Activated naive CD4-positive, alpha-beta T cell treated with anti-CD3 and anti-CD28 coated beads, Interleukin-2, amount 50 U/mL, for 72 hours (primary cell): ENCODE measurements at regions not wholly inside any gene's neighbourhood (a gene's known extent, or its start where the extent isn't known, plus 50 kb on each side); places are given as distances from the start of the nearest gene placed in this dataset.
A peak's percentile ranks its signal among the peaks of the same experiment; 100 is the strongest.

ENCODE experiments used
- ATAC-seq, 2 donors: fragments of 150-1000 bp; cut with Tn5 transposase; 2 replicates each; pipeline ENCODE4 v1.10.0; 2021; ENCODE audit warnings: mild to moderate bottlenecking in 2 of 2, moderate library complexity in 2 of 2
- DNase-seq, 2 donors: peaks; one replicate each; pipeline ENCODE4 v3.0.0; 2021 to 2022; ENCODE audit warnings: low spot score in 2 of 2
- H3K27ac Mint-ChIP-seq, 2 donors: one replicate each; pipeline ENCODE4 v1.8.0; 2022; ENCODE audit warnings: mild to moderate bottlenecking in 2 of 2, mixed read lengths in 2 of 2
- H3K36me3 Mint-ChIP-seq, 2 donors: one replicate each; pipeline ENCODE4 v1.8.0; 2022; ENCODE audit warnings: mixed read lengths in 2 of 2
- H3K9me3 Mint-ChIP-seq, 2 donors: one replicate each; pipeline ENCODE4 v1.8.0; 2022; ENCODE audit warnings: mixed read lengths in 2 of 2

- Mint-ChIP-seq H3K27ac (no peak overlapping the region), H3K9me3 (no peaks in the 10 kb centered on the region), H3K36me3 (no peaks in the 10 kb centered on the region)
- DNase-seq, result no peak
- peak in 1 of 2 donors; percentile 26 for ATAC-seq
These were observed 304.0 kb downstream of the HHIPL2 start for GRCh38 chr1:222243902-222244301.

GRCh38 chr1:222242492-222242891 is 305.4 kb downstream of the HHIPL2 start:
- no peak overlapping the region for H3K27ac Mint-ChIP-seq
- no peak for ATAC-seq
- no peaks in the 10 kb centered on the region for H3K9me3 Mint-ChIP-seq

GRCh38 chr1:222241410-222241809 is 306.5 kb downstream of the HHIPL2 start:
- Mint-ChIP-seq H3K9me3 (no peaks in the 10 kb centered on the region), H3K27ac (no peak overlapping the region), H3K36me3 (no peaks in the 10 kb centered on the region)
- ATAC-seq (no peak), DNase-seq (no peak)

More at GRCh38 chr1:222242492-222242891, 305.4 kb downstream of the HHIPL2 start:
- DNase-seq, result no peak
- H3K36me3 Mint-ChIP-seq, result no peaks in the 10 kb centered on the region

DNA sequence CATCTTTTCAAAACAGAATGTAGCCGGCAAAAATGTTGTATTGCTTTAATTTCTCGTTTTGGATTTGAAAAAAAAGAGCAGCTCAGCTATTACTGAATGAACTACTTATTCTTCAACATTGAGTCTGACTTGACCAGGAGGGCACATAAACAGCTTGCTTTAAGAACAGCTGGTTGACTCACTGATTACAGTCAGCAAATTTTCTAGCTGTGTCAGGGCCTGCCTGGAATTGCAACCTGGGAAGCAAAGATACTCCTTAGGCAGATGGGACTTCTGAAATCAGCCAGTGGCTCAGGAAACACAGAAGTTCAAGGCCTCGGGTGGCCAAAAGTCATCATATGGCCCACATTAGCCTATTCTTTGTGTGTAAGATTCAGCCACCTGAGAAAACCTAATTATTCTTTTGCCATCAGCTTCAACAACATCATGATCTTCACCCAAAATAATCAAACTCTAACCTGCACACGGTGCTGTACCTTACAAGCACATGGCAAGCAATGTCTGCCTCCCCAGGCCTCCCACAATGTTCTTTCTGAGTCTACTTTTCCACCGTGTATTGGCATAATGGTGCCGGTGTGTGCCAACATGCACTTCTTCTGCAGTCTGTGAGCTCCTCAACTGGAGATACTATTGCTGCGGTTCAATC is 307.2 kb downstream of the HHIPL2 start:
- DNase-seq (no peak), ATAC-seq (no peak)
- Mint-ChIP-seq H3K36me3 (no peaks in the 10 kb centered on the region), H3K27ac (no peak overlapping the region), H3K9me3 (no peaks in the 10 kb centered on the region)

DNA sequence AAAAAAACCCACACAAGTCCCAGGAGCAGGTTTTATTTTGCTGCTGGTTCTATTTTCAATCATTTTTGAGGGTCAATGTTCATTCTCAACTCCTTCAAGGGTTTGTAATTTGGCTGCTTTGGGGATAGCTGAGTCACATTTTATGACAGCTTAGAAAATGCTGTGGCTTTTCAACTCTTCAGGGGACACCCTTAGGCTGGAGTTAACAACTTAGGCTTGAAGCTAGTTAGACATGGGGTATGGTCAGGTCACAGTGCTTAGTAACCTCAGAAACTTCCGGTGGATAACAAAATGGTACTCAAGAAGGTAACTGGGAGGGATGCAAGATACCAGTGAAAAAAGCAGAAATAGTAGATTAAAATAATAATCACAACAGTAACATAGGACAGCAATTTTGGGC is 308.8 kb downstream of the HHIPL2 start:
- DNase-seq (no peak), ATAC-seq (no peak)
- Mint-ChIP-seq H3K36me3 (no peaks in the 10 kb centered on the region), H3K9me3 (no peaks in the 10 kb centered on the region), H3K27ac (no peak overlapping the region)

DNA sequence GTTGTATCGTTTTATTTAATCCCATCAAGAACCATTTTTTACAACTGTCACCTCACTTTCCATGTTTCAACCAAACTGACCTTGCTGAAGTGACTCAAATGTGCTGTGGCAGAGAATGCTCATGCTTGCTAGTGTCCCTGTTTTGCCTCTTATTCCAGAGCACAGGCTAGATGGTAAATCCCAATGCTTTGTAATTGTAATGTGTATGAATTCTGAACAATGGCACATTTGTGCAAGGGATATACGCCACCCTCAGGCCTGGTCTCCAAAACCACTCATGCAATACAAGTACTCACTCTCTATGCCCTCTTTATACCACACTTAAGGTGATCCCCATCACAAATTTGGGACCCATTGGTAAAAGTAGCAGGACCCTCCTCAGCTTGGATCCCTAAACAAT is 313.6 kb downstream of the HHIPL2 start:
- Mint-ChIP-seq H3K9me3 (no peaks in the 10 kb centered on the region), H3K36me3 (no peaks in the 10 kb centered on the region), H3K27ac (no peak overlapping the region)
- ATAC-seq (no peak), DNase-seq (no peak)

- no peak overlapping the region for H3K27ac Mint-ChIP-seq
- DNase-seq, result no peak
- H3K36me3 Mint-ChIP-seq, result no peaks in the 10 kb centered on the region
- no peaks in the 10 kb centered on the region for H3K9me3 Mint-ChIP-seq
- ATAC-seq, result no peak
These were observed 314.3 kb downstream of the HHIPL2 start for GRCh38 chr1:222233444-222234158.

DNA sequence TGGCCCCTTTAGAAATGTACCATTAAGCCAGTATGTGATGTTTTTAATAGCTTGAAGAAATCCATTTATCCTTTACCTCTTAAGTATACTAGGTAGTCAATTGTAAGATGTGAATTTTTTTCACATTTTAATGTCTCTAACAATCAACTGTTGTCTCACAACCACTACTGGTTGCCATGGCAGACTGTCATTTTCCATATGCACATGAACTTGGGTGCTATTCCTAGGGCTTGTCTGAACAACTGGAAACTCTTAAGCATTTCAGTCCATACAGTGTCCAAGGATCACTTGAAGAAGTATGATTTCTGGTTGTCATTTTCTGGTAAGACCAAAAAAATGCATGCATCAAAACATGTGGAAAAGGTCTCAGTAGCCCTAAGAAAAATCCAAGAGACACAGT is 315.1 kb downstream of the HHIPL2 start:
- Mint-ChIP-seq H3K9me3 (peaks cover under 1 to 4% of the 10 kb centered on the region in 2 donors), H3K36me3 (peaks cover 0 to 1% of the 10 kb centered on the region in 2 donors), H3K27ac (no peak overlapping the region)
- ATAC-seq (no peak), DNase-seq (no peak)

DNA sequence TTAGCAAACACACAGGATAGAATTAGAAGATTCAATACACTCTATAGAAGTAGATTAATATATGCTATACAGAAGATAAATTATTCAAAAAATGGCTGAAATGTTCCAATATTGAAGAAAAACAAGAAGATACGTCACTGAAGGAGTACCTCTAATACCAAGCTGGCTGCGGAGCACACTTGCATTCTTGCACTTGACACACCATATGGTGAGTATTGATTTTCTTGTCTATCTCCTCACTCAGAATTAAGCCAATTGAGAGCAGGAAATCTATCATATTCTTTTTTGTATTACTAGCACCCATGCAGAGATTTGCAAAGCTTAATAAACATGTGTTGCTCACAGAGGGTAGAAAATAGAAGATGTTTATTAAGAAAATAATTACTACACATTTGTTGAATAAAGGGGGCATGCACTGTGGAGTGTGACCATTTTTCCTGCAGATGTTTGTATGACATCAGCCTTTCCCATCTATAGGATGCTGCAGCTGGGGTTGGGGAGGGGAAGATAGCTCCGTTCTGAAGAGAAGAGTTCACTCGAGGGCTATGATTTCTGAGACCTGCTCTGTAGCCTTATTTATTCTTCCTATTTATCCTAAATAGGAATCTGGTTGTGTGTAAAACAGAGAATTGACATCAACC is 318.1 kb downstream of the HHIPL2 start:
- peaks cover 8 to 15% of the 10 kb centered on the region in 2 donors for H3K9me3 Mint-ChIP-seq
- peaks cover 5 to 12% of the 10 kb centered on the region in 2 donors for H3K36me3 Mint-ChIP-seq
- ATAC-seq, result no peak
- H3K27ac Mint-ChIP-seq, result no peak overlapping the region
- no peak for DNase-seq

GRCh38 chr1:222225316-222225691 is 322.6 kb downstream of the HHIPL2 start:
- Mint-ChIP-seq H3K9me3 (peaks cover 8 to 20% of the 10 kb centered on the region in 2 donors), H3K27ac (no peak overlapping the region), H3K36me3 (peaks cover 5 to 12% of the 10 kb centered on the region in 2 donors)
- no peak for DNase-seq
- no peak for ATAC-seq

- ATAC-seq, result no peak
- Mint-ChIP-seq H3K36me3 (peaks cover 5 to 16% of the 10 kb centered on the region in 2 donors), H3K27ac (no peak overlapping the region), H3K9me3 (peaks cover 13 to 26% of the 10 kb centered on the region in 2 donors)
- DNase-seq, result no peak
These were observed 323.1 kb downstream of the HHIPL2 start for GRCh38 chr1:222224636-222225315.

- DNase-seq, result no peak
- no peak for ATAC-seq
- H3K27ac Mint-ChIP-seq, result no peak overlapping the region
- H3K36me3 Mint-ChIP-seq, result peaks cover 5 to 22% of the 10 kb centered on the region in 2 donors
- H3K9me3 Mint-ChIP-seq, result peaks cover 17 to 29% of the 10 kb centered on the region in 2 donors
These were observed 323.7 kb downstream of the HHIPL2 start for GRCh38 chr1:222224156-222224555.

DNA sequence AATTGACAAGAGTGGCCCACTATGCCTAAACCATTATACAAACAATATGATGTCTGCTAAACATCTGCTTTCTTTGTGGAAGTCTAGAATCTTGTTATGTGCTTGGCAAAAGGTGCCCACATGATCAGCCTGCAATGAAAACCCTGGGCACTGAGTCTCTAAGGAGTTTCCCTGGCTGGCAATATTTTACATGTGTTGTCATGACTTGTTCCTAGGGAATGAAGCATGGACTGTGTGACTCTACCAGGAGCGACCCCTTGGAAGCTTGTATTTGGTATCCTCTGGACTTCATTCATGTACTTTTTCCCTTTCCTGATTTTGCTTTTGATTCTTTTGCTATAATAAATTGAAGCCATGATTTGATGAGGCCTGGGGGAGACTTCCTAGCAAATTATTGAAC is 324.9 kb downstream of the HHIPL2 start:
- no peak overlapping the region for H3K27ac Mint-ChIP-seq
- no peak for ATAC-seq
- H3K9me3 Mint-ChIP-seq, result peaks cover 21 to 30% of the 10 kb centered on the region in 2 donors
- DNase-seq, result no peak
- peaks cover 5 to 29% of the 10 kb centered on the region in 2 donors for H3K36me3 Mint-ChIP-seq

DNA sequence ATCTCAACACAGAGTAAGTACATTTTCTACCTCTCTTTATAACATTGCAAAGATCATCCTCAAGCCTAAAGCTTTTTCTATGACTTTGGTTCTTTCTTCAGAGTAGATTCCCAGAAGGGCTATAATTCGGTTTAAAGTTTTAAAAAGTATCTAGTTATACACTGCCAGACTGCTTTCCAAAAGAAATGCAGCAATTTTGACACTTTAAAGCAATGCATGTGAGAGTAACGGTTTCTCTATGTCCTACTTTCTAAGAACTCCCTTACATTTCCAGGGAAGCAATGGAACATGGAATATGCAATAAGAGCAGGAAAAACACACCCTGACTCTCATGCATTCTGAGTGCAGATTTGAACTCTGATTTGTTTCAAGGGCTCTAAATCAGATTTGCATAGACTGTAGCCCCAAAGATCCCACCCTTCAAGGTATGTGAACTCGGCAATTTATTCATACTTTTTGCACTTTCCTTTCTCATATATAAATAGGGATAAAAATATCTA is 331.6 kb downstream of the HHIPL2 start:
- no peak for DNase-seq
- H3K9me3 Mint-ChIP-seq, result peaks cover 14 to 17% of the 10 kb centered on the region in 2 donors
- no peak overlapping the region for H3K27ac Mint-ChIP-seq
- no peak for ATAC-seq
- peaks cover 0 to 17% of the 10 kb centered on the region in 2 donors for H3K36me3 Mint-ChIP-seq

GRCh38 chr1:222210776-222211175 is 337.1 kb downstream of the HHIPL2 start:
- ATAC-seq, result no peak
- no peak overlapping the region for H3K27ac Mint-ChIP-seq
- no peaks in the 10 kb centered on the region for H3K36me3 Mint-ChIP-seq
- no peaks in the 10 kb centered on the region for H3K9me3 Mint-ChIP-seq
- no peak for DNase-seq

DNA sequence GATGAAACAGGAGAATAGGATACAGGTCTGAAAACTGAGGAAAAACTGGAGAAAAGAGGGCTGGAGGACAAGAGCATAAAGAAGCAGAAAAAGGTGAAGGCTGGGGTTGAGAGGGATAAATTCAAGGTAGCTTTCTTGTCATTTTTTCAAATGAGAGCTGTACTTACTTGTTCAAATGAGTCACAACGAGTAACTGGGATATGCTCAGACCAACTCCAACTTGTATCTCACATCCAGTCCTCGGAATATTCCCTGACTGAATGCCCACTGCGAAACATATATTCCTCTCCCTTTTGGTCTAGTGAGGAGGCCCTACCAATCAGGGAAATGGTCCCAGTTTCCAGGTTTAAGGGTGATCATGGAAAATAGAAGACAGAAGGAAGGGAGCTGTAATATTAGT is 343.4 kb downstream of the HHIPL2 start:
- DNase-seq, result no peak
- H3K36me3 Mint-ChIP-seq, result no peaks in the 10 kb centered on the region
- ATAC-seq, result no peak
- no peaks in the 10 kb centered on the region for H3K9me3 Mint-ChIP-seq
- no peak overlapping the region for H3K27ac Mint-ChIP-seq

DNA sequence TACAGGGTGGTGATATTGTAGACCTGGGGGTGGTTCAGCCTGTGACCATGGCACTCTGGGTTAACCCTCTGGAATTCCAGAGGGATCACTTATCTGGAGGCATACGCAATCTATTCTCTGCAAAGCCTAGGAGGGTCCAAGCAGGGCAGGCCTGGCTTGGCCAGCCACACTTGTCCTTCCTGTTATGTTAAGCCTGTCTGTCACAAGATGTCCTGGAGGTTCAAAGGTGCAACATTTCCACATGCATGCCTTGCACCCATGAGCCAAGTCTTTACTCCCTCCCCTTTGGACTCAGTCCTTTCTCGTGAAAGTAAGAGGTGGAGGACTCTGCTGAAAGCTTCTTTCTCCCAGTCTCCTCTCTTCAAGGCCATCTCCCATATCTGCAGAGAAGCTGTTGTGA is 345.1 kb downstream of the HHIPL2 start:
- Mint-ChIP-seq H3K36me3 (no peaks in the 10 kb centered on the region), H3K9me3 (no peaks in the 10 kb centered on the region)
- ATAC-seq, result no peak

More for the DNA sequence above, 345.1 kb downstream of the HHIPL2 start:
- DNase-seq, result no peak
- no peak overlapping the region for H3K27ac Mint-ChIP-seq
